ENCODE measurements at regions not wholly inside any gene's neighbourhood (a gene's known extent, or its start where the extent isn't known, plus 50 kb on each side); places are given as distances from the start of the nearest gene placed in this dataset.
A peak's percentile ranks its signal among the peaks of the same experiment; 100 is the strongest.

DNA sequence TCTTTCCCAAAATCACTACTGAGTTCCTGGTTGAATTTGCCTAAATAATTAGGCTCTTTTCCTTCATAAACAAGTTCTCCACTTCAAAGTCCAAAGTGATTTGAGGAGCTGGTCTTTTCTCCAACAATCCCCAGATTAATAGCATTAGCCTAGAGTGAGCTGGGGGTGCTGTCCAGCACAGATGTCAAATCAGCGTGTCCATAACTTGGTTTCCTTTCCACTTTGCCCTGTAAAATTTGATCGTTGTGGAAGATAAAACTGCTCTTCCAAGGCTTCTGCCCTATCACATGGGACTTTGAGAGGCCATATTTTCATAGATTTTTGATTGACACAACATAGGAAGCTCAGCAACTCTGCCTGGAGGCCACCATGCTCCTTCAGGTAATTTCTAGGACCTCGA lies 134.7 kb upstream of the RORB start:
- Histone ChIP-seq H3K9me3 (no peaks in the 10 kb centered on the region), H3K27me3 (no peaks in the 10 kb centered on the region), H3K36me3 (no peaks in the 10 kb centered on the region), H3K27ac (no peak overlapping the region), H3K4me1 (no peaks in the 10 kb centered on the region), H3K4me3 (no peak overlapping the region)
- TF ChIP-seq, protein P1, sequence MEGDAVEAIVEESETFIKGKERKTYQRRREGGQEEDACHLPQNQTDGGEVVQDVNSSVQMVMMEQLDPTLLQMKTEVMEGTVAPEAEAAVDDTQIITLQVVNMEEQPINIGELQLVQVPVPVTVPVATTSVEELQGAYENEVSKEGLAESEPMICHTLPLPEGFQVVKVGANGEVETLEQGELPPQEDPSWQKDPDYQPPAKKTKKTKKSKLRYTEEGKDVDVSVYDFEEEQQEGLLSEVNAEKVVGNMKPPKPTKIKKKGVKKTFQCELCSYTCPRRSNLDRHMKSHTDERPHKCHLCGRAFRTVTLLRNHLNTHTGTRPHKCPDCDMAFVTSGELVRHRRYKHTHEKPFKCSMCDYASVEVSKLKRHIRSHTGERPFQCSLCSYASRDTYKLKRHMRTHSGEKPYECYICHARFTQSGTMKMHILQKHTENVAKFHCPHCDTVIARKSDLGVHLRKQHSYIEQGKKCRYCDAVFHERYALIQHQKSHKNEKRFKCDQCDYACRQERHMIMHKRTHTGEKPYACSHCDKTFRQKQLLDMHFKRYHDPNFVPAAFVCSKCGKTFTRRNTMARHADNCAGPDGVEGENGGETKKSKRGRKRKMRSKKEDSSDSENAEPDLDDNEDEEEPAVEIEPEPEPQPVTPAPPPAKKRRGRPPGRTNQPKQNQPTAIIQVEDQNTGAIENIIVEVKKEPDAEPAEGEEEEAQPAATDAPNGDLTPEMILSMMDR (IDR thresholded peaks at IDR 0.05), result no peak
- no peak for TF ChIP-seq POLR2A (IDR thresholded peaks at IDR 0.05)
- intact Hi-C loops (cut with DNase I), result no loop called here
- whole genome bisulfite sequencing, 2 donors, result 68 to 70% methylated on average over 3 of the region's 3 CpGs
- no peak for DNase-seq

GRCh38 chr9:74366111-74366510 lies 131.0 kb upstream of the RORB start:
- H3K27me3 ChIP-seq, result no peaks in the 10 kb centered on the region
- no peaks in the 10 kb centered on the region for H3K4me1 ChIP-seq
- no peak overlapping the region for H3K27ac ChIP-seq
- DNase-seq, result no peak
- 69 to 70% methylated on average over 3 of the region's 3 CpGs for WGBS, 2 donors
- TF ChIP-seq, protein P1 (IDR thresholded peaks at IDR 0.05), result no peak
- TF ChIP-seq POLR2A (IDR thresholded peaks at IDR 0.05), result no peak
- intact Hi-C loops (cut with DNase I), result no loop called here
- H3K36me3 ChIP-seq, result no peaks in the 10 kb centered on the region
- no peaks in the 10 kb centered on the region for H3K9me3 ChIP-seq
- H3K4me3 ChIP-seq, result no peak overlapping the region

- Histone ChIP-seq H3K27me3 (peaks cover 0 to 3% (median 0%) of the 10 kb centered on the region in 4 donors), H3K36me3 (no peaks in the 10 kb centered on the region), H3K4me3 (no peak overlapping the region), H3K4me1 (no peaks in the 10 kb centered on the region), H3K27ac (no peak overlapping the region), H3K9me3 (no peaks in the 10 kb centered on the region)
- DNase-seq, result no peak
- 77 to 83% methylated on average over 1 of the region's 1 CpG for WGBS, 2 donors
- intact Hi-C loops (cut with DNase I), result no loop called here
- TF ChIP-seq, protein P1 (IDR thresholded peaks at IDR 0.05), result no peak
- TF ChIP-seq POLR2A (IDR thresholded peaks at IDR 0.05), result no peak
Observed at GRCh38 chr9:74369844-74370243, 127.3 kb upstream of the RORB start.

- H3K36me3 ChIP-seq, result no peaks in the 10 kb centered on the region
- intact Hi-C loops (cut with DNase I), result no loop called here
- H3K9me3 ChIP-seq, result no peaks in the 10 kb centered on the region
- H3K4me3 ChIP-seq, result no peak overlapping the region
- no peaks in the 10 kb centered on the region for H3K4me1 ChIP-seq
- no peak overlapping the region for H3K27ac ChIP-seq
- no peak for DNase-seq
- TF ChIP-seq, protein P1 (IDR thresholded peaks at IDR 0.05), result no peak
- no peak for TF ChIP-seq POLR2A (IDR thresholded peaks at IDR 0.05)
- peaks cover 0 to 3% (median 0%) of the 10 kb centered on the region in 4 donors for H3K27me3 ChIP-seq
Observed at GRCh38 chr9:74373348-74373747, 123.8 kb upstream of the RORB start.

DNA sequence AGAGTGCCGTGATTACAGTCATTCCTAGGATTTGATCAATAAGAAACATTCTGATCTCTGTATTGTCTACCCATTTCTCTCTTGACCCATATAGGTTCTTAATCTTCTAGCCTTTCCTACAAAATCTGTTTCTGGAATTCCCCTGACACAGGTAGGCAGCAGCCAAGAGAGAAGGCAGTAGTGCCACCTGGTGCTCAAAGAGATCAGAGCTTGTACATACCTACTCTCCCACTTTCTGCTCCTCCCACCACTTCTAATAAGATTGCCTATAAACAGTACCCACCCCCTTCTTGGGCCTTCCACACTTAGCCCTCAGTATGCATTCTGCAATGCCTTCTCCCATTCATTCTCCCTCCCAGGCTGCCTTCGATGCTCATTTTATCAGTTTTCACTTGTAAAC lies 117.4 kb upstream of the RORB start:
- Histone ChIP-seq H3K27me3 (no peaks in the 10 kb centered on the region), H3K4me1 (no peaks in the 10 kb centered on the region), H3K9me3 (no peaks in the 10 kb centered on the region), H3K4me3 (no peak overlapping the region), H3K27ac (no peak overlapping the region), H3K36me3 (no peaks in the 10 kb centered on the region)
- intact Hi-C loops (cut with DNase I), result no loop called here
- 47 to 48% methylated on average over 2 of the region's 2 CpGs for WGBS, 2 donors
- DNase-seq, result no peak
- TF ChIP-seq POLR2A (IDR thresholded peaks at IDR 0.05), result no peak
- TF ChIP-seq, protein P1 (IDR thresholded peaks at IDR 0.05), result peak in 2 of 6 experiments; percentile 24 to 51
